ENCODE measurements at regions not wholly inside any gene's neighbourhood (a gene's known extent, or its start where the extent isn't known, plus 50 kb on each side); places are given as distances from the start of the nearest gene placed in this dataset.

DNA sequence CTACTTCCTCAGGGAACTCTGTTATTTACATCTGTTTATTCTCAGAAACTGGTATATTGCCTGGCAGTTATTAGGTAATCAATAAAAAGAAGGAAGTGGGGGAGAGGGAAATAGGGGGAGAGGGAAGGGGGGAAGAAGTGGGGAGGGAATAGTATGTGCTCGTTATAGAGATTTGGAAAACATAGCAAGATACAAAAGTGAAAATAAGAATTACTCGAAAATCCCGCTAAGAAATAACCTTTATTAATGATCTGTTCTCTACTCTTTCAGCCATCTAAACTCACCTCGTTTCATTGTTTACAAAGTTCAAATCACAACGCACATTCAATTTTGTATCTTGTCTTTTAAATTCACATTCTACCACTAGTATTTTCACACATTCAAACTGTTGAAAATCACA, 63.0 kb upstream of the CDCA7L start:
- intact Hi-C loops (cut with micrococcal nuclease), result no loop called here
- H3K36me3 ChIP-seq (ENCODE audit: control insufficient read depth in 1 of 2, insufficient read depth in 2 of 2, low read length in 2 of 2), result no peaks in the 10 kb centered on the region
- H3K27me3 ChIP-seq (ENCODE audit: insufficient read depth, low read length), result peaks cover 6% of the 10 kb centered on the region; the same call in 1 of the 2 replicates
- ATAC-seq (no peak), DNase-seq (ENCODE audit: low read depth, low spot score) (no peak)
- no peaks in the 10 kb centered on the region for H3K9me3 ChIP-seq (ENCODE audit: control insufficient read depth in 1 of 2, insufficient read depth in 1 of 2, low read depth in 1 of 2, low read length in 2 of 2)
- BruUV-seq (replicated peaks), result no TSS peak
- H3K4me3 ChIP-seq (replicated peaks in 1 of 2; ENCODE audit: low read depth in 1 of 2, low read length in 2 of 2), result no peak overlapping the region
- H3K9me2 ChIP-seq (ENCODE audit: insufficient read depth), result no peaks in the 10 kb centered on the region
- no peaks in the 10 kb centered on the region for H4K20me1 ChIP-seq (ENCODE audit: insufficient read depth)
- RAD21 ChIA-PET (ENCODE audit: low non-redundant PET in 1 of 2, low total read pairs in 2 of 2, uncharacterized antibody in 2 of 2, unreplicated experiment in 2 of 2), result no interaction called here
- no peaks in the 10 kb centered on the region for H3K79me2 ChIP-seq (ENCODE audit: insufficient read depth, low read length)
- no peak overlapping the region for H3K27ac ChIP-seq (ENCODE audit: low read depth, low read length)
- no peak for TF ChIP-seq FOSL1 (IDR thresholded peaks at IDR 0.05; ENCODE audit: low read depth)
- TF ChIP-seq JUND (IDR thresholded peaks at IDR 0.05), result no peak
- TF ChIP-seq, protein P1, sequence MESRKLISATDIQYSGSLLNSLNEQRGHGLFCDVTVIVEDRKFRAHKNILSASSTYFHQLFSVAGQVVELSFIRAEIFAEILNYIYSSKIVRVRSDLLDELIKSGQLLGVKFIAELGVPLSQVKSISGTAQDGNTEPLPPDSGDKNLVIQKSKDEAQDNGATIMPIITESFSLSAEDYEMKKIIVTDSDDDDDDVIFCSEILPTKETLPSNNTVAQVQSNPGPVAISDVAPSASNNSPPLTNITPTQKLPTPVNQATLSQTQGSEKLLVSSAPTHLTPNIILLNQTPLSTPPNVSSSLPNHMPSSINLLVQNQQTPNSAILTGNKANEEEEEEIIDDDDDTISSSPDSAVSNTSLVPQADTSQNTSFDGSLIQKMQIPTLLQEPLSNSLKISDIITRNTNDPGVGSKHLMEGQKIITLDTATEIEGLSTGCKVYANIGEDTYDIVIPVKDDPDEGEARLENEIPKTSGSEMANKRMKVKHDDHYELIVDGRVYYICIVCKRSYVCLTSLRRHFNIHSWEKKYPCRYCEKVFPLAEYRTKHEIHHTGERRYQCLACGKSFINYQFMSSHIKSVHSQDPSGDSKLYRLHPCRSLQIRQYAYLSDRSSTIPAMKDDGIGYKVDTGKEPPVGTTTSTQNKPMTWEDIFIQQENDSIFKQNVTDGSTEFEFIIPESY (IDR thresholded peaks at IDR 0.05; ENCODE audit: extremely low read depth, insufficient replicate concordance, low read length), result no peak
- no peak for TF ChIP-seq POLR2A (IDR thresholded peaks at IDR 0.05; ENCODE audit: borderline replicate concordance, extremely low read depth, insufficient read depth, insufficient read length)
- TF ChIP-seq, protein P2, sequence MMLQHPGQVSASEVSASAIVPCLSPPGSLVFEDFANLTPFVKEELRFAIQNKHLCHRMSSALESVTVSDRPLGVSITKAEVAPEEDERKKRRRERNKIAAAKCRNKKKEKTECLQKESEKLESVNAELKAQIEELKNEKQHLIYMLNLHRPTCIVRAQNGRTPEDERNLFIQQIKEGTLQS (IDR thresholded peaks at IDR 0.05), result no peak
- no peak for TF ChIP-seq ZFX (IDR thresholded peaks at IDR 0.05)
- TF ChIP-seq EGR1 (IDR thresholded peaks at IDR 0.05; ENCODE audit: low read depth), result no peak
- no peak for TF ChIP-seq EZH2 (IDR thresholded peaks at IDR 0.05)
- no peak for TF ChIP-seq TCF7L2 (IDR thresholded peaks at IDR 0.05; ENCODE audit: borderline replicate concordance, extremely low read depth, insufficient read depth, insufficient read length)
- no peak for TF ChIP-seq CBX3 (IDR thresholded peaks at IDR 0.05; ENCODE audit: low read depth)
- TF ChIP-seq SIN3A (IDR thresholded peaks at IDR 0.05; ENCODE audit: low read depth), result no peak
- no peak for TF ChIP-seq ZNF274 (IDR thresholded peaks at IDR 0.05; ENCODE audit: low read depth, low read length)
- no peak for TF ChIP-seq SRF (IDR thresholded peaks at IDR 0.05; ENCODE audit: low read depth)
- TF ChIP-seq, protein P3, sequence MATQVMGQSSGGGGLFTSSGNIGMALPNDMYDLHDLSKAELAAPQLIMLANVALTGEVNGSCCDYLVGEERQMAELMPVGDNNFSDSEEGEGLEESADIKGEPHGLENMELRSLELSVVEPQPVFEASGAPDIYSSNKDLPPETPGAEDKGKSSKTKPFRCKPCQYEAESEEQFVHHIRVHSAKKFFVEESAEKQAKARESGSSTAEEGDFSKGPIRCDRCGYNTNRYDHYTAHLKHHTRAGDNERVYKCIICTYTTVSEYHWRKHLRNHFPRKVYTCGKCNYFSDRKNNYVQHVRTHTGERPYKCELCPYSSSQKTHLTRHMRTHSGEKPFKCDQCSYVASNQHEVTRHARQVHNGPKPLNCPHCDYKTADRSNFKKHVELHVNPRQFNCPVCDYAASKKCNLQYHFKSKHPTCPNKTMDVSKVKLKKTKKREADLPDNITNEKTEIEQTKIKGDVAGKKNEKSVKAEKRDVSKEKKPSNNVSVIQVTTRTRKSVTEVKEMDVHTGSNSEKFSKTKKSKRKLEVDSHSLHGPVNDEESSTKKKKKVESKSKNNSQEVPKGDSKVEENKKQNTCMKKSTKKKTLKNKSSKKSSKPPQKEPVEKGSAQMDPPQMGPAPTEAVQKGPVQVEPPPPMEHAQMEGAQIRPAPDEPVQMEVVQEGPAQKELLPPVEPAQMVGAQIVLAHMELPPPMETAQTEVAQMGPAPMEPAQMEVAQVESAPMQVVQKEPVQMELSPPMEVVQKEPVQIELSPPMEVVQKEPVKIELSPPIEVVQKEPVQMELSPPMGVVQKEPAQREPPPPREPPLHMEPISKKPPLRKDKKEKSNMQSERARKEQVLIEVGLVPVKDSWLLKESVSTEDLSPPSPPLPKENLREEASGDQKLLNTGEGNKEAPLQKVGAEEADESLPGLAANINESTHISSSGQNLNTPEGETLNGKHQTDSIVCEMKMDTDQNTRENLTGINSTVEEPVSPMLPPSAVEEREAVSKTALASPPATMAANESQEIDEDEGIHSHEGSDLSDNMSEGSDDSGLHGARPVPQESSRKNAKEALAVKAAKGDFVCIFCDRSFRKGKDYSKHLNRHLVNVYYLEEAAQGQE (IDR thresholded peaks at IDR 0.05; ENCODE audit: low read depth), result no peak
- no peak for TF ChIP-seq SP1 (IDR thresholded peaks at IDR 0.05; ENCODE audit: low read depth)
- TF ChIP-seq EZH2phosphoT487 (IDR thresholded peaks at IDR 0.05; ENCODE audit: borderline replicate concordance), result no peak
- TF ChIP-seq, protein P4, sequence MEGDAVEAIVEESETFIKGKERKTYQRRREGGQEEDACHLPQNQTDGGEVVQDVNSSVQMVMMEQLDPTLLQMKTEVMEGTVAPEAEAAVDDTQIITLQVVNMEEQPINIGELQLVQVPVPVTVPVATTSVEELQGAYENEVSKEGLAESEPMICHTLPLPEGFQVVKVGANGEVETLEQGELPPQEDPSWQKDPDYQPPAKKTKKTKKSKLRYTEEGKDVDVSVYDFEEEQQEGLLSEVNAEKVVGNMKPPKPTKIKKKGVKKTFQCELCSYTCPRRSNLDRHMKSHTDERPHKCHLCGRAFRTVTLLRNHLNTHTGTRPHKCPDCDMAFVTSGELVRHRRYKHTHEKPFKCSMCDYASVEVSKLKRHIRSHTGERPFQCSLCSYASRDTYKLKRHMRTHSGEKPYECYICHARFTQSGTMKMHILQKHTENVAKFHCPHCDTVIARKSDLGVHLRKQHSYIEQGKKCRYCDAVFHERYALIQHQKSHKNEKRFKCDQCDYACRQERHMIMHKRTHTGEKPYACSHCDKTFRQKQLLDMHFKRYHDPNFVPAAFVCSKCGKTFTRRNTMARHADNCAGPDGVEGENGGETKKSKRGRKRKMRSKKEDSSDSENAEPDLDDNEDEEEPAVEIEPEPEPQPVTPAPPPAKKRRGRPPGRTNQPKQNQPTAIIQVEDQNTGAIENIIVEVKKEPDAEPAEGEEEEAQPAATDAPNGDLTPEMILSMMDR (IDR thresholded peaks at IDR 0.05 in 2 of 3, conservative IDR thresholded peaks at IDR 0.05 in 1 of 3; ENCODE audit: borderline replicate concordance in 1 of 3, insufficient read depth in 1 of 3, low read depth in 2 of 3, low read length in 2 of 3), result no peak
- TF ChIP-seq YY1 (IDR thresholded peaks at IDR 0.05; ENCODE audit: extremely low read depth, insufficient replicate concordance, low read depth, low read length), result no peak
- H3K9ac ChIP-seq (ENCODE audit: low read length), result no peak overlapping the region
- POLR2A ChIA-PET, result no interaction called here
- H3K4me1 ChIP-seq (ENCODE audit: control insufficient read depth in 1 of 2, insufficient read depth in 2 of 2, low read length in 2 of 2), result no peaks in the 10 kb centered on the region
- H3K4me2 ChIP-seq (ENCODE audit: low read length), result no peak overlapping the region
- no peak overlapping the region for H2AFZ ChIP-seq (ENCODE audit: low read depth, low read length, poor library complexity, severe bottlenecking)
- CTCF ChIA-PET, result no interaction called here

All from HCT116 (cell line).